ENCODE measurements at regions not wholly inside any gene's neighbourhood (a gene's known extent, or its start where the extent isn't known, plus 50 kb on each side); places are given as distances from the start of the nearest gene placed in this dataset.

- Mint-ChIP-seq H3K9me3 (no peaks in the 10 kb centered on the region), H3K27me3 (no peaks in the 10 kb centered on the region), H3K4me1 (ENCODE audit: unreplicated experiment) (peaks cover 6% of the 10 kb centered on the region), H3K36me3 (no peaks in the 10 kb centered on the region), H3K27ac (no peak overlapping the region), H3K4me3 (no peak overlapping the region)
- TF ChIP-seq, protein P1, sequence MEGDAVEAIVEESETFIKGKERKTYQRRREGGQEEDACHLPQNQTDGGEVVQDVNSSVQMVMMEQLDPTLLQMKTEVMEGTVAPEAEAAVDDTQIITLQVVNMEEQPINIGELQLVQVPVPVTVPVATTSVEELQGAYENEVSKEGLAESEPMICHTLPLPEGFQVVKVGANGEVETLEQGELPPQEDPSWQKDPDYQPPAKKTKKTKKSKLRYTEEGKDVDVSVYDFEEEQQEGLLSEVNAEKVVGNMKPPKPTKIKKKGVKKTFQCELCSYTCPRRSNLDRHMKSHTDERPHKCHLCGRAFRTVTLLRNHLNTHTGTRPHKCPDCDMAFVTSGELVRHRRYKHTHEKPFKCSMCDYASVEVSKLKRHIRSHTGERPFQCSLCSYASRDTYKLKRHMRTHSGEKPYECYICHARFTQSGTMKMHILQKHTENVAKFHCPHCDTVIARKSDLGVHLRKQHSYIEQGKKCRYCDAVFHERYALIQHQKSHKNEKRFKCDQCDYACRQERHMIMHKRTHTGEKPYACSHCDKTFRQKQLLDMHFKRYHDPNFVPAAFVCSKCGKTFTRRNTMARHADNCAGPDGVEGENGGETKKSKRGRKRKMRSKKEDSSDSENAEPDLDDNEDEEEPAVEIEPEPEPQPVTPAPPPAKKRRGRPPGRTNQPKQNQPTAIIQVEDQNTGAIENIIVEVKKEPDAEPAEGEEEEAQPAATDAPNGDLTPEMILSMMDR (conservative IDR thresholded peaks at IDR 0.05): no peak
- no peak for DNase-seq (ENCODE audit: extremely low spot score, unreplicated experiment)
Measured at GRCh38 chr18:61975526-61976326, 82.9 kb upstream of the RNF152 start.

DNA sequence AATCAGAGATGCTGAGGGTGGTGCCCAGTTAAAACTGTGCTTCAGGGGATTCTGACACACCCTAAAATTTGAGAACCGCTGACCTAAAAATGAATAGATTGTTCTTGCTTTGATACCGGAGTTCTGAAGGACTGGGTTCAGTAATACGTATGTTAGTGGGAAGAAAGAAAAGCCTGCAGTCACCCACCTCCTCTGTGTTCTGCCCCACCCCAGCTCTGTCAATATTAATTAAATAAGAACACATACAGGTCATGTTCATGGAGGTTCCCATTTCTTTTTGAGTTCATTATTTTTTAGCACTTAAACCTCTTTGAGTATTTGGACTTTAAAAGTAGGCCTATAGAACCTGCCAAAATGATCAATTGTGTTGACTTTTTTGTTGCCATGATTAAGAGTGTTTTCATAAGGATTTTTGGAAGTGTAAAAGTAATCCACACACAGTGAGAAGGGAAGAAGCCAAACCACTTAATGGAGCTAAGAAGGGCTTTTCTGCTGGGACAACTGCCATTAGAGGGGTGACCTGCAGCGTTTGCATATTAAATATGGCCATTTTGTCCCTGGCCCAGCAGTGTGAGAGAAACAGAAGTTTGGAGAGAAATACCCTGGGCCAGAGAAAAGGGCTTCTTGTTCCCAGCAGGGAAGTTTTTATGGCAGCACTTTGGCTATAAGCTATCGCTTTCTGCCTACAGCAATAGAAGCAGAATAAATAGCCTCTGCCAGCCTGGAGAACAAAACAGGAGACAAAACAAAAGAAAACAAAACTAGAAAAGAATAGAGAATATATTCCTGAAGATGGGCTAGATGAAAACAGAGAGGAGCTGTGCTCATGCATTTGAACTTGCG, 80.7 kb upstream of the RNF152 start:
- TF ChIP-seq, protein P1 (conservative IDR thresholded peaks at IDR 0.05): no peak
- no peaks in the 10 kb centered on the region for H3K9me3 Mint-ChIP-seq
- no peaks in the 10 kb centered on the region for H3K4me1 Mint-ChIP-seq (ENCODE audit: unreplicated experiment)
- no peak for DNase-seq (ENCODE audit: extremely low spot score, unreplicated experiment)
- H3K36me3 Mint-ChIP-seq: no peaks in the 10 kb centered on the region
- H3K4me3 Mint-ChIP-seq: no peak overlapping the region
- H3K27ac Mint-ChIP-seq: no peak overlapping the region
- H3K27me3 Mint-ChIP-seq: no peaks in the 10 kb centered on the region

GRCh38 chr18:61972389-61973264, 79.8 kb upstream of the RNF152 start:
- H3K27me3 Mint-ChIP-seq: no peaks in the 10 kb centered on the region
- H3K27ac Mint-ChIP-seq: no peak overlapping the region
- H3K4me3 Mint-ChIP-seq: no peak overlapping the region
- no peaks in the 10 kb centered on the region for H3K9me3 Mint-ChIP-seq
- TF ChIP-seq, protein P1 (conservative IDR thresholded peaks at IDR 0.05): no peak
- no peaks in the 10 kb centered on the region for H3K36me3 Mint-ChIP-seq
- DNase-seq (ENCODE audit: extremely low spot score, unreplicated experiment): no peak
- H3K4me1 Mint-ChIP-seq (ENCODE audit: unreplicated experiment): no peaks in the 10 kb centered on the region

DNA sequence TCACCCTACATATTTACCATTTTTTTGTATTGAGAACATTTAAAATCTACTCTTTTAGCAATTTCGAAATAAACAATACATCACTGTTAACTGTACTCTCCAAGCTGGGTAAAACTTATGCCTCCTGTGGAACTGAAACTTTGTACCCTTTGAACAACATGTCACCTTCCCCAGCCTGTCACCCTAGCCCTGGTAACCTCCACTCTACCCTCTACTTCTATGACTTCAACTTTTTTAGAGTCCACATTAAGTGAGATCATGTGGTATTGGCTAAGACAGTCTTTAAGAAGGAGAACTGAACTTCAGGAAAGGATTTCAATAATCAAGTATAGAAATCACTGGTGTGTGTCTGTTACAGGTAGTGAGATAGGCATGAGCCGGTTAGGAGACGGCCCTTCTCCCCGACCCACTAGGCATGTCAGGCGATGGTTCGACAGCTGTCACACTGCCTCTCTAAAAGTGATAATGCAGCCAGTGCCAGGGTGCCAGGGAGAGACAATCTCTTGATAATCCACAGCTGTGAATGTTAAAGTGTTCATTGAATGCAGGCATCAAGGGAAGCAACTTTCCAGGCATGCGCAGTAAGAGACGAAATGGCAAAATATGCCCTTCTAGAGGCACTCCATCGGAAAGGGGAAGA, 74.6 kb upstream of the RNF152 start:
- Mint-ChIP-seq H3K27ac (no peak overlapping the region), H3K4me1 (ENCODE audit: unreplicated experiment) (no peaks in the 10 kb centered on the region), H3K9me3 (peaks cover 4% of the 10 kb centered on the region)

More for the DNA sequence above, 74.6 kb upstream of the RNF152 start:
- no peaks in the 10 kb centered on the region for H3K36me3 Mint-ChIP-seq
- TF ChIP-seq, protein P1 (conservative IDR thresholded peaks at IDR 0.05): no peak
- no peak overlapping the region for H3K4me3 Mint-ChIP-seq
- no peak for DNase-seq (ENCODE audit: extremely low spot score, unreplicated experiment)
- no peaks in the 10 kb centered on the region for H3K27me3 Mint-ChIP-seq
